ENCODE measurements at regions not wholly inside any gene's neighbourhood (a gene's known extent, or its start where the extent isn't known, plus 50 kb on each side); places are given as distances from the start of the nearest gene placed in this dataset.

- Histone ChIP-seq H3K36me3 (no peaks in the 10 kb centered on the region), H3K27ac (no peak overlapping the region), H3K4me3 (no peak overlapping the region), H3K4me1 (no peaks in the 10 kb centered on the region), H3K9me3 (no peaks in the 10 kb centered on the region), H3K27me3 (no peaks in the 10 kb centered on the region)
- no peak for DNase-seq
- no peak for ATAC-seq
- TF ChIP-seq, protein P1, sequence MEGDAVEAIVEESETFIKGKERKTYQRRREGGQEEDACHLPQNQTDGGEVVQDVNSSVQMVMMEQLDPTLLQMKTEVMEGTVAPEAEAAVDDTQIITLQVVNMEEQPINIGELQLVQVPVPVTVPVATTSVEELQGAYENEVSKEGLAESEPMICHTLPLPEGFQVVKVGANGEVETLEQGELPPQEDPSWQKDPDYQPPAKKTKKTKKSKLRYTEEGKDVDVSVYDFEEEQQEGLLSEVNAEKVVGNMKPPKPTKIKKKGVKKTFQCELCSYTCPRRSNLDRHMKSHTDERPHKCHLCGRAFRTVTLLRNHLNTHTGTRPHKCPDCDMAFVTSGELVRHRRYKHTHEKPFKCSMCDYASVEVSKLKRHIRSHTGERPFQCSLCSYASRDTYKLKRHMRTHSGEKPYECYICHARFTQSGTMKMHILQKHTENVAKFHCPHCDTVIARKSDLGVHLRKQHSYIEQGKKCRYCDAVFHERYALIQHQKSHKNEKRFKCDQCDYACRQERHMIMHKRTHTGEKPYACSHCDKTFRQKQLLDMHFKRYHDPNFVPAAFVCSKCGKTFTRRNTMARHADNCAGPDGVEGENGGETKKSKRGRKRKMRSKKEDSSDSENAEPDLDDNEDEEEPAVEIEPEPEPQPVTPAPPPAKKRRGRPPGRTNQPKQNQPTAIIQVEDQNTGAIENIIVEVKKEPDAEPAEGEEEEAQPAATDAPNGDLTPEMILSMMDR (IDR thresholded peaks at IDR 0.05) = no peak
- intact Hi-C loops (cut with DNase I) = no loop called here
These were observed 54.7 kb upstream of the HK2 start for GRCh38 chr2:74779265-74779558.

- ATAC-seq = peak; percentile 75
- Histone ChIP-seq H3K36me3 (no peaks in the 10 kb centered on the region), H3K27ac (no peak overlapping the region), H3K27me3 (no peaks in the 10 kb centered on the region), H3K4me3 (no peak overlapping the region), H3K4me1 (no peaks in the 10 kb centered on the region), H3K9me3 (no peaks in the 10 kb centered on the region)
- TF ChIP-seq, protein P1 (IDR thresholded peaks at IDR 0.05) = no peak
- no peak for DNase-seq
- intact Hi-C loops (cut with DNase I) = no loop called here
These were observed 54.3 kb upstream of the HK2 start for GRCh38 chr2:74779587-74780135.

Measured in upper lobe of right lung (tissue), 1 donor.